GM18861 (cell line): ENCODE measurements at regions not wholly inside any gene's neighbourhood (a gene's known extent, or its start where the extent isn't known, plus 50 kb on each side); places are given as distances from the start of the nearest gene placed in this dataset.

Experiments
- ATAC-seq: cut with Tn5 transposase; IDR thresholded peaks from one replicate; pipeline ENCODE4 v1.9.1; 2021; ENCODE audit not compliant: unreplicated experiment

DNA sequence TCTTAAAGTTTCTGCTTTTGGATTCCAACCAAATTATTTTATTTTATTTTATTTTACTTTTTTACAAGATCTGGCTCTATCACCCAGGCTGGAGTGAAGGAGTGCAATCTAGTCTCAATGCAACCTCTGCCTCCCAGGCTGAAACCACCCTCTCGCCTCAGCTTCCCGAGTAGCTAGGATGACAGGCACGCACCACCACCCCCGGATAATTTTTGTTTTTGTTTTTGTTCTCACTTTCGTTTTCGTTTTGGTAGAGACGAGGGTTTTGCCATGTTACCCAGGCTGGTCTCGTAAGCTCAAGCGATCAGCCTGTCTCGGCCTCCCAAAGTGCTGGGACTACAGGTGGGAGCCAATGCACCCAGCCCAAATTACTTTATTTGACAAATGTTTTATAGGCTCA lies 219.8 kb downstream of the ETS1 start:
- no peak for ATAC-seq

DNA sequence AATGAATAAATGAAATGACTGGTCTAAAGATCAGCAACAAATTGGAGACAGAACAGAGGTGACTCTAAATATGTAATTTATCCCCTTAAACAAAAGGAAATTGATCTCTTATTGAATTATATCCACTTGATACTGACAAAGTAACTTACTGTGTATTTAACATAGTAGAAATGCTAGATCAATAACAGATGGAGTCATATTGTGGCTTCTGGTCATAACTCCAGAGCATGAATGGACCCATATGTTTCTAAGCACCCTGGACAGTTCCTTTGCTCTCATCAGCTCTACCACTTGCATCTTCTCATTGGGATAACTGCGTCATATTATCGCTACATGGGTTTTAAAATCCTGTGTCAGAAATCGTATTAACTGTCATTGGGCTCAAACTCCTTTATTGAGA lies 222.3 kb downstream of the ETS1 start:
- no peak for ATAC-seq

- ATAC-seq = no peak
Observed at GRCh38 chr11:128361451-128362020, 225.8 kb downstream of the ETS1 start.

- no peak for ATAC-seq
Observed at GRCh38 chr11:128359515-128359914, 227.8 kb downstream of the ETS1 start.

DNA sequence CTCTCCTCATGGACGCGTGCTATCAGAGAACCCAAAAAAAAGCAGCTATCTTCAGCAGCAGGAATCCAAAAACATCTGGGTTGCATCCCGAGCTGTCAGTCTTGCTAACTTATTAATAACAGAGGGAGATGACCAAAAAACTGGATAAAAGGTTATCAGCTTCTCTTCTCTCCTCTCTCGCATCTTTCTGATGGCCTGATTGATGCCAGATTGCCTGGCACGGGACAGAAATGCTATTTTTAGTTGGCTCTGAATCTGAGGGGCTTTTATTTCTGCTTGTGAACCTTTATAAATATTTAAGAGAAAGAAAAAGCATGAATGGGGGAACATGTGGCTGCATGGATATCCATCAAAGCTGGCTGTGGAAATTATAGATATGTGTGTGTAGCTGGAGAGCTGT lies 230.3 kb downstream of the ETS1 start:
- ATAC-seq = no peak

- ATAC-seq = no peak
Observed at GRCh38 chr11:128355558-128355957, 231.8 kb downstream of the ETS1 start.

DNA sequence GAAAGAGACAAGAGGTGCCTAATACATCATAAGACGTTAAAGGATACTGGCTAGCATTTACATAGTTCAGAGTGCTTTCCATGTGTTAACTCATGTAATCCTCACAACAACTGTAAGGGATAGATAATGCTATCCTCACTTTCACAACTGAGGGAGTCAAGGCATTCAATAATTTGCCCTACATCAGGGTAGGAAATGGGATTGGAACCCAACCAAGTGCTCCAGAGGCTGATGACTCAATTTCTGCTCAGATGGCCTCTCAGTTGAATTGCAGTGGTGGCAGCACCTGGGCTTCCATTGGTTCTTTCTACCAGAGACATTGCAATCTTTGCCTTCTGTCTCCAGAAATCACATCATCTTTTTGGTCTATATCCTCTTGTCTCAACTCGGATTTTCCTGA lies 232.9 kb downstream of the ETS1 start:
- ATAC-seq = no peak

DNA sequence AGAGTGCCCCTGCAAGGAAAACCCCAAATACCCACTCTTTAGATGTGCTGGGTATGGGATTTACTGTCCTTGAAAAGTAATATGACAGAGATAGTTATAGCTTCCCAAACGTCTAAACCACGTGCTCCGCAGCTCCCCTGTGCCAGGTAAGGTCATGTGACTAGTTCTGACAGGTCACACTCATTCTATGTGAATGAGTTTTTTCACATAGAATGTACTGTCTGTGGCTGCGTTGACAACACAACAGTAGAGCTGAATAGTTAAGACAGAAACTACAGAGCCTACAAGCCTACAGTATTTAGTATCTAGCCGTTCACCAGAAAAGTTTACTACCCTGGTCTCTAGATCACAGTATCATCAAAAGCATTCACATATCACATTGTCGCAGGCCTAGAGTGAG lies 236.2 kb downstream of the ETS1 start:
- ATAC-seq = no peak

GRCh38 chr11:128349650-128350299 lies 237.6 kb downstream of the ETS1 start:
- ATAC-seq = no peak

- no peak for ATAC-seq
Observed at GRCh38 chr11:128346804-128347203, 240.6 kb downstream of the ETS1 start.

GRCh38 chr11:128345316-128345715 lies 242.0 kb downstream of the ETS1 start:
- no peak for ATAC-seq

DNA sequence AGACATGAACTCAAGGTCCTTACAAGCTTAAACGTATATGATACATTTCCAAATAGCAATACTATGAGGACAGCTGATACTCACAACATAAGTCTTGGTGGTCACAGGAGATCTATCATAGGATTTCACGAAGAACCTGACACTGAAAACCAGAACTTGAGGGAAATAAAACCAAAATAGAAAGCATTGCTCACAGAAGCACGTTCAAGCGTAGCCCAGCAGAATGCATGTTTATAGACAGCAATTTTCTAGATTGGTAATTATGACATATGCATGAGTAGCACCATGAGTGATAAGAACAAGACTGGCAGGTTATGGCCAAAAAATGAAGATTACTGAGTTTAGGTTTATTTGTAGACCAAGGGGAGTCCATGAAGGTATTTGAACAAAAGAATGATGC lies 243.5 kb downstream of the ETS1 start:
- ATAC-seq = no peak

DNA sequence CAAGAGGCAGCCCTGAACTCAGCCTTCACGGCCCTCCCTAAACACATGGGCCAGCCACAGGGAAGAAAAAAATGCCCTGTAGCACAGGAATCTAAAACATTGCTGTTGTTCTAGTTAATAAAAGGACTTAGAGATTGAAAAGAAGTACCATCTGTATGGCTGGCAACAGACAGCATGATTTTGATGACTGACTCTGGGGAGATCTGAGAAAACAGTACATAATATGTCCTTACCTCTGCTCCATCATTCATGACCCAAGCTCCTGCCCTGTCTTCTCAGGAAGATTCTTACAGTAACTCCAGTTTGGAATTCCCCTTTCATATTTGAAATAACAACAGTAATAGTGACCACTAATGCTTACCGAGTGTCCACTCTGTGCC lies 244.2 kb downstream of the ETS1 start:
- peak; percentile 10 for ATAC-seq

DNA sequence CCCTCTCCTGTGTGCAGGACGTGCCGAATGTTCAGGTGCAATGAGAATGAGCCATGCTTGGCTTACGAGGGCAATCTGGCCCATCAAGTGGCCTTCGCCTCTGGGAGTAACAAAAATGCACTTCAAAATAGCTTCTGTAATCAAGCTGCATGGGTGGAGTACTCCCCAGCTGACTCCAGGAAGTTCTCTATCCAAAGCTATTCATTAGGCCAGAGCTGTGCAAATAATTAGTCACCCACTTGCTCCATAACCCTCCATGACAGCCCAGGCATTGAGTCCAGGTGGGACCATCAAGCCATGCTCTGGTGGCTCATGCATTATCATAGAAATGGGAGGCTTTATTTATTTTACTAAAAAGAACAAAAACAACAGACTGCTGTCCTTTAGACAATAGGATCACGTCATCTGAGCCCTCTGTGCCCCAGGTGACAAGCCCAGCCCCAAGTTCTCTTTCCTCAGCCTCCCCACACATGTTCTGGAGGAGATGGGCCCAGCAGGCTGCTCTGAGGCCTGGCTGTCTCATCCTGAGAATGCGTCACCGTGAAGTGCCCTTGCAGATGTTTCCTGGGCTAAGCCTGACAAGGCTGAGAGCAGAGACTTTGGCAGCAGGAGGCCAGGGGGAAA lies 244.7 kb downstream of the ETS1 start:
- ATAC-seq = peak; percentile 83

DNA sequence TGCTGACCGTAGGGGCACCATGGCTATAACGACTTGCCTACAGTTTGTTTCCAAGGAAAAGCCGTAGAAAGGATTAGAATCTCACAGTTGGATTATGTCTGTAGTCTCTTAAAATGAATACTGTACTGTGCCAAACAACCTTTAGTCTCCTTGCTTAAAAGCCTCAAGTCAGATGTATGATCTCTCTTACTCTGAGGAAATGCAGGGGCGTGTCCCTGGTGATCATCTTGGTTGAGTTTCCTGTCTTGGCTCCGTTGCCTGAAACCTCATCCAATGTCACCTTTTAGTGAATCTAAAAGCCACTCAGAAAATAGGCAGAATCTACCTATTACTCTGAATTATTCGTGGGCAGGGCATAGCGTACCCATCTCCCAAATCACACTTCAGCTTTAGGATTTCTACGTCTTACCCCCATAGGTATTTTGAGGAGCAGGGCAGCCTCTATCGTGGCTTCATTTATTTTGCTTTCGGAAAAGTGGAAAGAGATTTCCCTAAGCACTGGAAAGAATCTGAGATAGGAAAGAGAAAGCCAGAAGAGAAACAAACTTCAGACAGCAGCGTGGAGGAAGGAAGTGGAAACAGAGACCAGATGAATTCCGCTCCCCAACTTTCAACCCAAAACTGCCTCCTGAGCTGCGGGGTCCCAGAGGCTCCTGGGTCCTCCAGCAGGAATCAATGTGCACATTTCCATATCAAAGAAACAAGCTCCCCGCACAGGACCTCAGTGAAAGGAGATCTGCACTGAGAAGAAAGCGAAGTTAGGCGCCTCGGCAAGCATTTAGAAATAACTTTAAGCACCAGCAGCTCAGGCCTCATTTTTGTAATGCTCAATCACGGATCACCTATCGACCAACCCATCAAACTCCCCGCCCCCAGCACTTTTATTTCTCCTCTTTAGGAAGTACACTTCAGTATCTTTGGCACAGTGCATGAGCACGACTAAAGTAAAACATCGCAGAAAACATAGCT lies 245.8 kb downstream of the ETS1 start:
- ATAC-seq = no peak

GRCh38 chr11:128339792-128340191 lies 247.6 kb downstream of the ETS1 start:
- ATAC-seq = no peak

DNA sequence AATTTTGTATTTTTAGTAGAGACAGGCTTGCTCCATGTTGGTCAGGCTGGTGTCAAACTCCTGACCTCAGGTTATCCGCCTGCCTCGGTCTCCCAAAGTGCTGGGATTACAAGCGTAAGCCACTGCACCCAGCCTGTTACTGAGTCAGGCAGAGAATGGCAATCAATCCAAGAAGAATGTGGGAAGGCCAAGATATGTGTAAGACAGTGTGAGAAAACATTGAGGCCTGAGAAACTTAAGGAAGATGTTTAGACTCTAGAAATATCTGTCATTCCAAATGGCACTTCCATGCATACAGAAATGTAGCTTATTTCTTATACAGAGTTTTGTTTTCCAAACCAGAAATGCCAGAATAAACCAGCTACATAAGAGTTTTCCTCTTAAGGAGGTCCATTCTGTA lies 248.5 kb downstream of the ETS1 start:
- no peak for ATAC-seq

DNA sequence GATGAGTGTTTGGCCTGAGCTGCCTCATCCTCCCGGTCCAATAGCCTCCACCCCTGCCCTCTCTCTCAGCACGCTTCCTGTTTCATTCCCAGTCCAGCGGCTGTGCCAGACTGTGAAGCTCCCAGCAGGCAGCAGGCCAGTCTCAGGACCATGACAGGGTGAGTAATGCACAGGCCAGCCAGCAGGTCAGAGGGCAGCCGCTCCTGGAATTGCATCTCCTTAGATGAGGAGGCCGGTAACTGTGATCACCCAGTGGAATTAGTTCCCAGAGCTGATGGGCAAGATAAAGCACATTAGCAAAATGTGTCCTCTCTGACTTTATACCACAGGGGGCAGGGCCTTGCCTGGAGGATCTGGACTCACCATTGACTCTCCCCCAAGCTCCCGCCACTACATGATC lies 251.2 kb downstream of the ETS1 start:
- ATAC-seq = no peak

DNA sequence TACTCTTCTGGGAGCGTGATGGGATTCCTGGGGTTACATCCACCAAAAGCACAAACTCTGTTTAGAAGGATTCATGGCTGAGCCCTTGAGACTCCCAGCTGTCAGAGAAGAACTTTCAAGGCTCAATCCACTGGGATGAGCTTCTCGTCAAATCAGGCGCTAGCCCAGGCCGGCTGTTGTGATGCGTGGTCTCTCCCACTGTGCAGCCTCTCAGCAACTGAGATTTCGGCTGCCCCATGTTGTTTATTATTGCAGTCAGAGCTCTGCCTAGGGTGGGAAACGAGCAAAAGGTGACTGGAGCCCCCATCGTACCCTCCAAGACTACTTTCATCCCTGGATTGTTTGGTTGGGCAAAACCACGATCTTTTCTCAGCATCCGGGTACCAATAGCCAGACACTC lies 251.6 kb downstream of the ETS1 start:
- ATAC-seq = no peak

- no peak for ATAC-seq
Observed at GRCh38 chr11:128334311-128335044, 252.9 kb downstream of the ETS1 start.

- ATAC-seq = no peak
Observed at GRCh38 chr11:128331317-128331716, 256.0 kb downstream of the ETS1 start.
